HG02970 (cell line): ENCODE measurements at regions not wholly inside any gene's neighbourhood (a gene's known extent, or its start where the extent isn't known, plus 50 kb on each side); places are given as distances from the start of the nearest gene placed in this dataset.

Experiments
- ATAC-seq: cut with Tn5 transposase; IDR thresholded peaks from one replicate; pipeline ENCODE4 v1.9.1; 2021; ENCODE audit warnings: mild to moderate bottlenecking, moderate library complexity, moderate number of reproducible peaks; ENCODE audit not compliant: unreplicated experiment, low FRiP score

DNA sequence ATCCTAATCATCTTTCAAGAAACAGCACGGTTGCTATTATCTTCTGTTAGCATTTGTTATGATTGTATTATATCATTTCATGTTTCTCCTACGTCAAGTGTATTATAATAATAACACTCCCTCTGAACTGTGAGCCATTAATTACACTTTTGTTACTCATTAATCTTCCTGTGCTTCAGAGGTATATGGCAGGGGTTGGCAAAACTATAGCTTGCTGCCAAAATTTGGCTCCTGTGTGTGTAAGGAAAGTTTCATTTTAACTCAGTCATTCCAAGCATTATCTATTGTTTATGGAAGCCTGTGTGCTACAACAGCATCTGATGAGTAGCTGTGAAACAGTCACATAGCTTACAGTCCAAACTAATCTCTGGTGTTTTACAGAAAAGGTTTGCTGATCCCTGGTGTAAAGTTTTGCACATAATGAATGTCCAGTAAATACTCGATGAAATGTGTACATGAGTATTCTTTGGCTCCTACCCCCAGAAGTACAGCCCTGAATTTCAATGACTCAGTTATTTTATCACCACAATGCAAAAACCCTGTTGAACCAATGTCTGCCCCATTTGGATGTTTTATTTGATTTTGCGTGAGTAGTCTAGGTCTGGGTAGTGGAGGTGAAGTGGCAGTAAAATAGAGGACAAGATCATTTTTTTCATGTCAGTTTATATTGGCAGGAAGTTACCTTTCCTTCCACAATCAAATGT lies 648.2 kb downstream of the MAT2B start:
- ATAC-seq = no peak

GRCh38 chr5:164170814-164171213 lies 665.4 kb downstream of the MAT2B start:
- ATAC-seq = no peak

DNA sequence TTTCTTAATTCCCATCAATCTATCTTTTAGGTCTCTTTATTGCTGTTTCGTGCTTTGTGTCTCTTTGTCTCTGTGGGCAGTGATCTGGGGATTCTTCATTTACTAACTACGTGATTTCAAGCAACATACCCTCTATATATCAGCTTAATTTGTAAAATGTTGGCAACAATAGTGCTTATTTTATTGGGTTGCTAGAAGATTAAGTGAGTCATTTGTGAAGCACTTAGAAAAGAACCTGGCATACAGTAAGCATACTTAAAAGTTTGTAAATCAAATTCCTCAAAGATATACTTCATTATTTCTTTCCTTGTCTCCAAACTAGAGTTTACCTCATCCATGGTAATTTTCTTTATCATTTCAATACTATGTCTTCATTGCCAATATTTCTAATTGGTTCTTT lies 669.7 kb downstream of the MAT2B start:
- no peak for ATAC-seq

GRCh38 chr5:164179406-164179805 lies 674.0 kb downstream of the MAT2B start:
- no peak for ATAC-seq

DNA sequence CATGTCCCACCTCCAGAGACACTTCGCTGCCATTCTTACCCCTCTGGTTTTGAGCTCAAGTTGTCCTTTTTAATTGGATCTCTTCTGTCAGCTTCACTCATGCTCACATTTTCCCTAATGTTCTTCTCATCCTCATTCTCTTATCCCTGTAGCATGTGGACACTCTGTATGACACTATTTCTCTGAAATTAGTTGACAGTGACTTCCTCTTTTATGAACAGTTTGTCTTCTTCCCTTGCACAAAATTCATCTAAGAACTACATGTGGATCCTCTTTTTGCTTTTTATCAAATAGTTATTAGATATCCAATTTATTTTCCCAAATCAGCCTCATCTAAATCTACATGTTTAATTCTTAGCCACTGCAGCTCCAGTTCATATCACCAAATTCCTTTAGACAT lies 676.2 kb downstream of the MAT2B start:
- ATAC-seq = no peak

GRCh38 chr5:164184158-164184557 lies 678.7 kb downstream of the MAT2B start:
- no peak for ATAC-seq

DNA sequence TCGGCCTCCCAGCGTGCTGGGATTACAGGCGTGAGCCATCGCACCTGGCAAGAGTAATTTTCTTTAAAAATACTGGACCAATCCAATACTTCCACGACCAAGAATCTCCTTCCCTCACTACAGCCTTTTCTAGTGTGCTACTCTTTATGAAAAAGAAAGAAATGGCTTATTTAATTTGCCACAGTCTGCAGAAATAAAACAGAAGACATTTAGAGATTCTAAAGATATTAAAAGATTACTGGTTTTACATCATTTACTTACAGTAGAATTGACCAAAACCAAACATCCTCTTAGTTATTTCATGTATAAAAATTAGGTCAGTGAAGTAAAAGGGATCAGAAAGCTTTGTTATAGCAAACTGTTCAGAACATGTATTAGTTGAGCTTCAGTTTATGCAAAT lies 679.6 kb downstream of the MAT2B start:
- ATAC-seq = no peak

- no peak for ATAC-seq
These were observed 681.1 kb downstream of the MAT2B start for GRCh38 chr5:164186550-164186949.

- no peak for ATAC-seq
These were observed 682.4 kb downstream of the MAT2B start for GRCh38 chr5:164187785-164188184.

DNA sequence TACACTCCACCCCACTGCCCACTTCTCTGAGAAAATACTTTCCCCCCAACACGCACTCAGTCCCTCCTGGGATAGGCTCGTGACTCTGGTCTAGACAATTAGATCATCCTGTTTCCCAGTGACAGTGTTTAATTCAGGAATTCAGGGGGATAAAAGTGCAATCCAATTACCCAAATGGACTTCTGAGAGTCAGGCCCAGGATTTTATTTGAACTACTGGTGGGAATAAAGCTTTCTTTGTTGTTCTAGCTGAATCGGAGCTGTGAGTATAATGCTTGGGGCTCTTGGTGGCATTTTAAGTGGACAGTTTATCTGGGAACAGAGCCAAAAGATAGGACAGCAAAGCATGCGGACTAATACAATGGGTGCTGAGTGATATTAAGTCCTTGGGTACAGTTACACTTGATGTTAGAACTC lies 683.3 kb downstream of the MAT2B start:
- no peak for ATAC-seq

DNA sequence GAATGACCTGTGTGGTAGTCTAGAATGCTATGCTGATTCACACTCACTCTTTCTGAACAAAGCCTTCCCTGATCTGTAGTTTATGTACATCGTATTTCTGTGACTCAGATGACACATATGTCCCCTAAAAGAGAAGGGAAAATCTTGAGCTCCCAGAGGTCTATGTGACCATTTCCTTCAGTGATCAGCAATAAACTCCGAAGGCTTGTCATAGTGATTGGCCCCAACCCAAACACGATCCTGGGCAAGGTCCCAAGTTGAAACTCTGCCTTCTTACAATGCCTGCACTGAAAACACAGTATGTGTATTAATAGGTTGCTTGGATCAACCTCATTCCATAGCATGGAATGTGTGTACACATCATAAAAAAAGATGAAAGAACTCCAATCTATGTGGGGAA lies 685.8 kb downstream of the MAT2B start:
- ATAC-seq = no peak

GRCh38 chr5:164202338-164202737 lies 696.9 kb downstream of the MAT2B start:
- no peak for ATAC-seq

- no peak for ATAC-seq
These were observed 698.3 kb downstream of the MAT2B start for GRCh38 chr5:164203581-164204225.

GRCh38 chr5:164204338-164204946 lies 699.0 kb downstream of the MAT2B start:
- ATAC-seq = no peak

DNA sequence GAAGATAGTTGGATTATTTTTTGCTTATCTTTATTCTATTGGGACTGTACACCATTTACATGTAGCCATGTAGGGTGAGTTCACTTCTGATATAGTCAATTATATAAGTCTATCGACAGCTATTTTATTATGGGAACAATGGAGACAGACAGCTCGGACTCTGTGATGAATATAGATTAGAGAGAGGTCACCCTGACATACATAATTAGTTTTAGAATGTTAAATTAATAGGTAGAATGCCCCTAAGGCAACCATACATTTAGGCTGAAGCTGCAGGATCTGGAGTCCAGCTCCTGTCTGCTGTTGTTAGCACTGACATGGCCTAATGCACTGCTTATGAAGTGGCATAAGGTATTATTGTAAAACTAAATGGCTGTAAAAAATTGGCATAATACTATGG lies 700.8 kb downstream of the MAT2B start:
- ATAC-seq = no peak

DNA sequence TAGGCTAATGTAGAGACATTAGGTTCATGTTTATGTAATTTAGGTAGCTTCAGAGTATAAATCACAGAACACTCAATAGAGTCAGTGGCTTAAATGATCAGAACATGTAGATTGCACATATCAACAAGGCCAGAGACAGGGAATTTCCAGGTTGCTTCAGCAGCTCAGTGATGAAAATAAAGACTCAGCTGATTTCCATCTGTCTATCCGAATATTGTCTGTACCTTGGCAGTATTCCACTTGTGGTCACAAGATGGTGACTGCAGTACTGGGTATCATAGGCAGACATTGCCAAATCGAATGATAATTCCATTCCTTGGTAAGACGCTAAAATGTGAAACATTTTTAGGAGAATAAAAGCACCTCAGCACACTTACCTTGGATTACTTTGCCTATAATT lies 702.2 kb downstream of the MAT2B start:
- ATAC-seq = no peak

DNA sequence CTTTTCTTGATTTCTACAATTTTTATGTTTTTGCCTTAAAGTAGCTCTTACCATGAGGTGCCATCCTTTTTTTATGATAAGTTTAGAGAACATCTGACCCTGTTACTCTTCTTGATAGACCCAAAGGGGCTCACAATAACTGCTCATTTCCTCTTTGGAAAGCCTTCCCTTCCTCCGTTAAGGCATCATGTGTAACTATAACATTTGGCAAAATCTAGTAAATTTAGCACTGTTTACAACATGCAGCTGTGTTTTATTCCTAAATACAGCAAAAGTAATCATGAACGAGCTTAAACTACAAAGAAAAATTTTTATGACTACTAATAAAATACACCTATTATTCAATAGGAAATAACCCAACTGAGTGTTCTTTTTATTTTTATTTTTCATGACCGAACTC lies 705.1 kb downstream of the MAT2B start:
- ATAC-seq = no peak

DNA sequence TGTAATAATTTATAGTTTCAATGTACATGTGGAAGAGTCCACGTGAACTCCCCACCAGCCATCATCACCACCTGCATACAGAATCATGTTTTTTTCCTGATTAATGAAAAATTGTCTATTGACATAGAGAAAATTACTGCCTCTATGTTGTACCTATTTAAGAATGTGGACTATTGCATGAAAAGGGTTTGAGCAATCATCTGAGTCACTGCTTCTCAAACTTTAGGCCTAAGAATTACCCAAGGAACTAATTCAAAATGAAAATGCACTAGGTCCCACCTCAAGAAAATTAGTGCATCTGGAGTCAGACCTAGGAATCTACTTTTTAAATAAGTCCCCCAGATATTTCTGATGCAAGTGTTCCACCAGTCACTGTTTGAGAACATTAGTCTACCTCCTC lies 709.3 kb downstream of the MAT2B start:
- ATAC-seq = no peak

GRCh38 chr5:164217464-164217863 lies 712.0 kb downstream of the MAT2B start:
- ATAC-seq = no peak

- ATAC-seq = no peak
These were observed 715.1 kb downstream of the MAT2B start for GRCh38 chr5:164220522-164220921.

GRCh38 chr5:164224236-164224635 lies 718.8 kb downstream of the MAT2B start:
- ATAC-seq = no peak

DNA sequence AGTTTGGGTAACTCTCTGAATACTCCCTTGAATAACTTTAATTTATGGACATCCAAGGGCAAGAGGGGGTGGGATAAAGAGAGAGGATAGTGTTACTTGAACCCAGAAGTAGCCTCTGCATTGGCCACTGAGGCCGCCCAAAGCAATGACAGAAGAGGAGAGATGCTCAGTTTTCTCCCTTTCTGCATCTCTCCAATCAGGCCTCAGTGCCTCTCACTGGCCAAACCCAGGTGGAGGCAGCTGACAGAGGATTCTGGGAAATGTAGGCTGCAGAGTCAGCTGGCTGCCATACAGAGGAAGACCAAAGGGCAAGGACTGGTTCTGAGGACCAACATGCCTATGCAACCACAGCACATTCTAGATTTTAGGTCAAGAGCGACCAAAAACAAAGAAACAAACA lies 719.4 kb downstream of the MAT2B start:
- no peak for ATAC-seq
